ENCODE measurements at regions not wholly inside any gene's neighbourhood (a gene's known extent, or its start where the extent isn't known, plus 50 kb on each side); places are given as distances from the start of the nearest gene placed in this dataset.

- Mint-ChIP-seq H3K4me3 (no peak overlapping the region), H3K9me3 (no peaks in the 10 kb centered on the region), H3K36me3 (ENCODE audit: insufficient read depth in 2 of 2) (no peaks in the 10 kb centered on the region), H3K4me1 (ENCODE audit: low read depth) (no peaks in the 10 kb centered on the region), H3K27me3 (ENCODE audit: low read depth) (peaks cover 16% of the 10 kb centered on the region), H3K27ac (no peak overlapping the region)
- ATAC-seq (replicated peaks in 1 of 2) (no peak), DNase-seq (no peak)
Observed at GRCh38 chr22:47250995-47251765, 488.7 kb downstream of the TBC1D22A start.

DNA sequence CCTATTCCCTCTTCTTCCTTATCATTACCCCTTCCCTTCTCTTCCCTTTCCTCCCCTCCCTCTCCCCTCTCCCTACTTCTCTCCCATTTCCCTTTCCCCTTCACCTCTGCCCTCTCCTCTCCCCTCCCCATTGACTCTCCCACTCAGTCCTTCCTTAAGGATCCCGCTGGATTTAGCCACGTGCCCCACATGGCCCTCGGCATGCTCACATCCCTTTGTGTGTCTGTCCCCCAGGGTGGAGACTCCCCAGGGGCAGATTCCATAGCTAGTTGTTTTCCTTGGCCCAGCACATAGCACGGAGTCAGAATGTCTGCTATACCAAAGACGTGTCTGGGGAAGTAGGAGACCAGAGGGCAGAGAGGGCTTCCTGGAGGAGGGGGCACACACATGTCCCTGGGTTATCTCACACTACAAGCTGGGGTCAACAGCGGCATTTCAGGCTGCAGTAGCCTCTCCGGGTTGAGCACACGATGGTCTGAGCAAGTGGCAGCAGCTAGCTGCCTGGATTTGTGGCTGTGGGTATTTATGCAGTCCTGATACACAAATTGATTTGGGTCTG is 487.0 kb downstream of the TBC1D22A start:
- Mint-ChIP-seq H3K27me3 (ENCODE audit: low read depth) (peaks cover 23% of the 10 kb centered on the region), H3K4me3 (no peak overlapping the region), H3K4me1 (ENCODE audit: low read depth) (no peaks in the 10 kb centered on the region)

DNA sequence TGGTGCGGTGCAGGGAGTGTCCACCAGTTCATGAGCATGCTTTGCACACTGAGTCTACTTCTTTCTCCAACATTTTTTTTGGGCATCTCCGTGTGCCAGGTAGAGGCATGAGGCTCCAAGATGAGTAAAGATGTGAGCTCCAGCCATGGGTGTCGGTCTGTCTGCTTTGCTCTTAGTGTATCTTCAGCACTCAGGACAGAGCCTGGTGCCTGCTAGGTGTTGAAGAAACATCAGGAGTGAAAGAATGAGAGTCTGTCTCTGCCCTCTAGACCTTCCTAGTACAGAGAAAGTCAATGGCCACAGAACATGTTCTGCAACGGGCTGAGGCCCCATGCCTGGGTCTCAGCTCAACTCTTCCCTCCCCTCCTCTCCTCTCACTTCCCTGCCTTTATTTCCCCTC is 486.5 kb downstream of the TBC1D22A start:
- Mint-ChIP-seq H3K27ac (no peak overlapping the region), H3K4me1 (ENCODE audit: low read depth) (no peaks in the 10 kb centered on the region), H3K4me3 (no peak overlapping the region), H3K27me3 (ENCODE audit: low read depth) (peaks cover 28% of the 10 kb centered on the region), H3K36me3 (ENCODE audit: insufficient read depth in 2 of 2) (no peaks in the 10 kb centered on the region), H3K9me3 (no peaks in the 10 kb centered on the region)
- ATAC-seq (replicated peaks in 1 of 2) (no peak), DNase-seq (no peak)

More for the DNA sequence above, 487.0 kb downstream of the TBC1D22A start:
- Mint-ChIP-seq H3K36me3 (ENCODE audit: insufficient read depth in 2 of 2) (no peaks in the 10 kb centered on the region), H3K9me3 (no peaks in the 10 kb centered on the region), H3K27ac (no peak overlapping the region)
- DNase-seq (no peak), ATAC-seq (replicated peaks in 1 of 2) (no peak)

DNA sequence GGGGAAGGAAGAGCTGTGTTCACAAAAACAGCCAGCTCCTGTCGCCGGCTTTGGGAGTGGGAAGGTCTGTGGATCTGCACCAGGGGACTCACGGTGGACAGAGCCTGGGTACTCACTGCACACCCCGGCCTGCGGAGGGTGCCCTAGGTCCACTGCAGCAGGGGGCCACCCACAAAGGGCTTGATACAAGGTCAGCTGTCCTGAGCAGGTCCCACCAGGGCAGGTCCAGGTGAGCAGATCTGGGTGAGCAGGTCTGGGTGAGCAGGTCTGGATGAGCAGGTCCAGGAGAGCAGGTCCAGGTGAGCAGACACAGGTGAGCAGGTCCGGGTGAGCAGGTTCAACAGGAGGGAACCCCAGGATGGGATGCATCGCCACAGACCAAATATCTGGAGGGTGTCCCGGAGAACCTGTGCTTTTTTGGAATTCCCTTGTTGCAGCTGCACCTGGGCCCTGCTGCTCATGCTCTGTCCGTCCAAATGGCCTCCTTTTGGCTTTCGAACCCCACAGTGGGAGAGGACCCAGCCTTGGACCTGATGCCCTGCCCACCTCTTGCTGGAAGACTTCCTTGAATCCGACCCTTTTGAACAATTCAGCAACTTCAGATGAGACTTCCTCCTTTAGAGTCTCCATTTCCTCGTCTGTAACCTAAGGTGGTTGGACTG is 485.3 kb downstream of the TBC1D22A start:
- DNase-seq (no peak), ATAC-seq (replicated peaks in 1 of 2) (no peak)
- peaks cover 0 to 2% of the 10 kb centered on the region in 2 donors for H3K9me3 Mint-ChIP-seq
- peaks cover 31% of the 10 kb centered on the region for H3K27me3 Mint-ChIP-seq (ENCODE audit: low read depth)
- H3K36me3 Mint-ChIP-seq (ENCODE audit: insufficient read depth in 2 of 2): no peaks in the 10 kb centered on the region
- H3K4me1 Mint-ChIP-seq (ENCODE audit: low read depth): no peaks in the 10 kb centered on the region
- no peak overlapping the region for H3K27ac Mint-ChIP-seq
- no peak overlapping the region for H3K4me3 Mint-ChIP-seq

GRCh38 chr22:47245786-47246185 is 483.3 kb downstream of the TBC1D22A start:
- Mint-ChIP-seq H3K27me3 (ENCODE audit: low read depth) (peaks cover 31% of the 10 kb centered on the region), H3K4me3 (no peak overlapping the region), H3K9me3 (peaks cover 2 to 4% of the 10 kb centered on the region in 2 donors), H3K36me3 (ENCODE audit: insufficient read depth in 2 of 2) (no peaks in the 10 kb centered on the region), H3K4me1 (ENCODE audit: low read depth) (no peaks in the 10 kb centered on the region), H3K27ac (no peak overlapping the region)
- DNase-seq (no peak), ATAC-seq (replicated peaks in 1 of 2) (no peak)

GRCh38 chr22:47245286-47245685 is 482.8 kb downstream of the TBC1D22A start:
- Mint-ChIP-seq H3K9me3 (peaks cover 2 to 4% of the 10 kb centered on the region in 2 donors), H3K36me3 (ENCODE audit: insufficient read depth in 2 of 2) (no peaks in the 10 kb centered on the region), H3K27me3 (ENCODE audit: low read depth) (peaks cover 31% of the 10 kb centered on the region), H3K4me3 (no peak overlapping the region), H3K27ac (no peak overlapping the region), H3K4me1 (ENCODE audit: low read depth) (no peaks in the 10 kb centered on the region)
- DNase-seq: no peak
- no peak for ATAC-seq (replicated peaks in 1 of 2)

DNA sequence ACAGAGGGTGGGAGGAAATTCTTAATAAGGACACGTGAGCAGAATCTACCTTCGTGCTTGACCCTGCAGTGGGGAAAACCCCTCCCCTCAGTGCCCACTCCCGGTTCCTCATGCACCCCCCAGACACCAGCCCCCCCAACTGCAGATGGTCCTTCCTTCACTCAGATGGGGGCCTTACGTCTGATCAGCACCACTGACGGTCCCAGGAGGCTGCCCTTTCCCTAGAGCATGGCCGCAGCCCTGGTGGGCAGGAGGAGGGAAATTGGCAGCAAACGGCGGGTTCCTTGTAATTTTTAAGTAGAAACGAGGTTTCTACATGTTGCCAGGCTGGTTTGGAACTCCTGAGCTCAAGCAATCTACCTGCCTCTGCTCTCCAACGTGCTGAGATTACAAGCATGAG is 477.7 kb downstream of the TBC1D22A start:
- no peaks in the 10 kb centered on the region for H3K36me3 Mint-ChIP-seq (ENCODE audit: insufficient read depth in 2 of 2)
- no peak overlapping the region for H3K4me3 Mint-ChIP-seq
- H3K27me3 Mint-ChIP-seq (ENCODE audit: low read depth): peaks cover 15% of the 10 kb centered on the region
- no peaks in the 10 kb centered on the region for H3K4me1 Mint-ChIP-seq (ENCODE audit: low read depth)
- H3K9me3 Mint-ChIP-seq: peaks cover 2 to 4% of the 10 kb centered on the region in 2 donors
- no peak overlapping the region for H3K27ac Mint-ChIP-seq
- DNase-seq: no peak
- ATAC-seq (replicated peaks in 1 of 2): no peak

DNA sequence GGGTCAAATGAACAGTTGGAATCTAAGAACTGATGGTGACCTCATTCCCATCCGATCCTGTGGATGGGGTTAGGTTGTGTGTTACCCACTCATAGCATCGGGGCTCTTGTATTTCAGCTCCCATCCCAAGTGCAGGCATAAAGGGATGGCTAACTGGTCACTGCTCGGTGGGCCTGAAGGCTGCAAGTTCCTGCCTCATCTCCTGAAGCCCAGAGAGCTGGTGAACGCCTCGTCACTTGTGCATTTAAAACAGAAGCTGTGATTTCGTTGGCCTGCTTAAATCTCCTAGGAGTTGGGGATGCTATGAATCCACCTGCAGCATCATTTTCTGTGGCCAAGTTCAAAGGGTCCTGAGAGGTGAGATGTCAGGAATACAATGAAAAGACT is 477.0 kb downstream of the TBC1D22A start:
- Mint-ChIP-seq H3K27ac (no peak overlapping the region), H3K9me3 (peaks cover 2 to 4% of the 10 kb centered on the region in 2 donors), H3K4me1 (ENCODE audit: low read depth) (no peaks in the 10 kb centered on the region), H3K4me3 (no peak overlapping the region), H3K27me3 (ENCODE audit: low read depth) (peaks cover 9% of the 10 kb centered on the region), H3K36me3 (ENCODE audit: insufficient read depth in 2 of 2) (no peaks in the 10 kb centered on the region)
- ATAC-seq (replicated peaks in 1 of 2) (no peak), DNase-seq (no peak)

GRCh38 chr22:47238690-47239473 is 476.4 kb downstream of the TBC1D22A start:
- Mint-ChIP-seq H3K27me3 (ENCODE audit: low read depth) (peaks cover 3% of the 10 kb centered on the region), H3K4me3 (no peak overlapping the region), H3K4me1 (ENCODE audit: low read depth) (no peaks in the 10 kb centered on the region), H3K9me3 (peaks cover 2 to 4% of the 10 kb centered on the region in 2 donors), H3K36me3 (ENCODE audit: insufficient read depth in 2 of 2) (no peaks in the 10 kb centered on the region), H3K27ac (no peak overlapping the region)
- ATAC-seq (replicated peaks in 1 of 2) (no peak), DNase-seq (no peak)

- ATAC-seq (replicated peaks in 1 of 2) (no peak), DNase-seq (no peak)
- no peak overlapping the region for H3K4me3 Mint-ChIP-seq
- peaks cover 4 to 6% of the 10 kb centered on the region in 2 donors for H3K9me3 Mint-ChIP-seq
- peaks cover 0 to 2% of the 10 kb centered on the region in 2 donors for H3K36me3 Mint-ChIP-seq (ENCODE audit: insufficient read depth in 2 of 2)
- no peak overlapping the region for H3K27ac Mint-ChIP-seq
- no peaks in the 10 kb centered on the region for H3K4me1 Mint-ChIP-seq (ENCODE audit: low read depth)
- H3K27me3 Mint-ChIP-seq (ENCODE audit: low read depth): no peaks in the 10 kb centered on the region
Observed at GRCh38 chr22:47237890-47238480, 475.5 kb downstream of the TBC1D22A start.

GRCh38 chr22:47236718-47237117 is 474.3 kb downstream of the TBC1D22A start:
- H3K9me3 Mint-ChIP-seq: peaks cover 2 to 4% of the 10 kb centered on the region in 2 donors
- no peaks in the 10 kb centered on the region for H3K4me1 Mint-ChIP-seq (ENCODE audit: low read depth)
- peaks cover 0 to 2% of the 10 kb centered on the region in 2 donors for H3K36me3 Mint-ChIP-seq (ENCODE audit: insufficient read depth in 2 of 2)

DNA sequence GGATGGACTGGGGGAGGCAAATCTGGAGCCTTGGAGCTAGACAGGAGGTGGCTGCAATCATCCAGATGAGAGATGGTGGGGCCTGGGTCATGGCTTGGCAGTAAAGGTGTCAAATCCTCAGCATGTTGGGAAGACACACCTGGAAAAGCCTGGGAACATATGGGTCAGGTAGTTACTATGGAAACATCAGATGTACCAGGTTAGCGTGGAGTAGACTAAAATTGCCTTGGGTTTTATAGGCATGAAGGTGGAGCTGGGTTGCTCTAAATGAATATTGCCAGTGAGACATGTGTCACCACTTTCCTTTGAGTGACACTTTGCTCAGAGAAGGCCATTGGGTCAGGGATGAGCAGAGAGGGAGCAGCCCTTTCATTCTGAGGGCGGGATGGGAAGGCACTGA is 473.7 kb downstream of the TBC1D22A start:
- no peak overlapping the region for H3K4me3 Mint-ChIP-seq
- no peak overlapping the region for H3K27ac Mint-ChIP-seq
- H3K4me1 Mint-ChIP-seq (ENCODE audit: low read depth): no peaks in the 10 kb centered on the region
- no peaks in the 10 kb centered on the region for H3K27me3 Mint-ChIP-seq (ENCODE audit: low read depth)
- peaks cover 2 to 4% of the 10 kb centered on the region in 2 donors for H3K9me3 Mint-ChIP-seq
- no peak for DNase-seq
- H3K36me3 Mint-ChIP-seq (ENCODE audit: insufficient read depth in 2 of 2): peaks cover 0 to 2% of the 10 kb centered on the region in 2 donors
- ATAC-seq (replicated peaks in 1 of 2): no peak

More at GRCh38 chr22:47236718-47237117, 474.3 kb downstream of the TBC1D22A start:
- no peak overlapping the region for H3K4me3 Mint-ChIP-seq
- no peaks in the 10 kb centered on the region for H3K27me3 Mint-ChIP-seq (ENCODE audit: low read depth)
- DNase-seq (no peak), ATAC-seq (replicated peaks in 1 of 2) (no peak)
- H3K27ac Mint-ChIP-seq: no peak overlapping the region
